Activated naive CD4-positive, alpha-beta T cell treated with anti-CD3 and anti-CD28 coated beads for 36 hours (primary cell): ENCODE measurements at regions not wholly inside any gene's neighbourhood (a gene's known extent, or its start where the extent isn't known, plus 50 kb on each side); places are given as distances from the start of the nearest gene placed in this dataset.

Experiments
- CTCF ChIA-PET: fragments of 350-600 bp; sonication (Branson Sonifier 250); formaldehyde crosslinking; loops from one replicate; lab custom pipeline; 2021; ENCODE audit warnings: antibody characterized with exemption; lab: Charles Lee
- DNase-seq: peaks from one replicate; pipeline ENCODE4 v3.0.0-alpha.2; 2020
- H3K27ac Mint-ChIP-seq: one replicate; pipeline ENCODE4 v1.8.0; 2021; ENCODE audit warnings: mild to moderate bottlenecking, mixed read lengths
- H3K27me3 Mint-ChIP-seq: one replicate; pipeline ENCODE4 v1.8.0; 2021; ENCODE audit warnings: low read depth, mixed read lengths
- H3K36me3 Mint-ChIP-seq: one replicate; pipeline ENCODE4 v1.8.0; 2021; ENCODE audit warnings: low read depth, mixed read lengths
- H3K4me1 Mint-ChIP-seq: one replicate; pipeline ENCODE4 v1.8.0; 2021; ENCODE audit warnings: low read depth, mixed read lengths
- H3K4me3 Mint-ChIP-seq: one replicate; pipeline ENCODE4 v1.8.0; 2021; ENCODE audit warnings: mild to moderate bottlenecking, moderate library complexity, mixed read lengths
- H3K9me3 Mint-ChIP-seq: one replicate; pipeline ENCODE4 v1.8.0; 2021; ENCODE audit warnings: mixed read lengths
- intact Hi-C: fragments of 100-400 bp; cut with micrococcal nuclease; formaldehyde crosslinking; loops from one replicate; pipeline ENCODE4 v1.15.1; 2023

- peaks cover 10% of the 10 kb centered on the region for H3K9me3 Mint-ChIP-seq
- H3K27ac Mint-ChIP-seq: no peak overlapping the region
- H3K36me3 Mint-ChIP-seq: no peaks in the 10 kb centered on the region
- no peak for DNase-seq
- intact Hi-C loops: no loop called here
- H3K4me1 Mint-ChIP-seq: no peaks in the 10 kb centered on the region
- no peak overlapping the region for H3K4me3 Mint-ChIP-seq
- CTCF ChIA-PET: interaction anchor here (0.7 kb wide), 1 partner anchor 210 kb away, joined by 3 read pairs; no protein-coding TSS in a partner anchor
- H3K27me3 Mint-ChIP-seq: no peaks in the 10 kb centered on the region
These were observed 344.6 kb downstream of the CD83 start for GRCh38 chr6:14462135-14462534.

DNA sequence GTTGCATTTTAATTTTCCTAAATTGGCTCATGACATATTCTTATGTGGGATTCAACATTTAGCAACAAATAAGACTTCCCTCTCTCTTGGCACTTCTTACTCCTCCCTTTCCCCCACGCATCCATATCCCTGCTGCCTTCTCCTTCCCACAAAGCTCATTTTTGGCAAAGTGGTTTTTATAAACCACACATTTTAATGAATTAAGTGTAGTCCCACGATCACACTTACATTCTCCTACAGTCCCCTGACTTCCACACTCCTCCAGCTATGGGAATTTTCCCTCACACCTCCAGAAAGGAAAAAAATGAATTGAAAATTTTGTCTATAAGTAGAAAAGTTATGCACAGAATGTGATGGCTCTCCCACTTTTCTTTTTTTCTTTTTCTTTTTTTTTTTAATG lies 345.0 kb downstream of the CD83 start:
- no peaks in the 10 kb centered on the region for H3K36me3 Mint-ChIP-seq
- H3K9me3 Mint-ChIP-seq: peaks cover 10% of the 10 kb centered on the region
- CTCF ChIA-PET: interaction anchor here (0.7 kb wide), 1 partner anchor 210 kb away, joined by 3 read pairs; no protein-coding TSS in a partner anchor
- no peak overlapping the region for H3K4me3 Mint-ChIP-seq
- no peaks in the 10 kb centered on the region for H3K4me1 Mint-ChIP-seq
- no peak overlapping the region for H3K27ac Mint-ChIP-seq
- no peaks in the 10 kb centered on the region for H3K27me3 Mint-ChIP-seq
- DNase-seq: no peak
- intact Hi-C loops: no loop called here

- CTCF ChIA-PET: no interaction called here
These were observed 345.5 kb downstream of the CD83 start for GRCh38 chr6:14463110-14463509.

DNA sequence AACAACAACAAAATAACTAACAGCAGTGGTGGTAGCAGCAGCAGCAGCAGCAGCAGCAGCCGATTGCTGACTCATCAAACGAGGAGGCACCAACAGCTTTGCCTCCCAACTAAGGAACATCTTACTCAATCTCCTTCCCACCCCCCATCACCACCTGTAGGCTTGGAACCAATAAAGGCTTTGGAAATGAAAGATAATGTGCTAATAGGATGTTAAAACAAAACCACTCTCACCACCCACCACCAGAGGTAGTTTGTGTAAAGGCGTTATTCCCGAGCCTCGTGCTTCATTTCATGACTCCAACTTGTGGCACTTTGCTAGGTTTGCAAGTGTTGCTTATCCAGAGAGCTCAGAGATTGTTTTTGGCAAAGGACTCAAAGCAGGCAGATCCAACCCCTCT lies 346.5 kb downstream of the CD83 start:
- CTCF ChIA-PET: interaction anchor here (0.7 kb wide), 1 partner anchor 266 kb away, joined by 3 read pairs; no protein-coding TSS in a partner anchor

More at GRCh38 chr6:14463110-14463509, 345.5 kb downstream of the CD83 start:
- no peak overlapping the region for H3K4me3 Mint-ChIP-seq
- intact Hi-C loops: no loop called here
- no peak overlapping the region for H3K27ac Mint-ChIP-seq
- no peaks in the 10 kb centered on the region for H3K36me3 Mint-ChIP-seq
- no peaks in the 10 kb centered on the region for H3K4me1 Mint-ChIP-seq
- peaks cover 10% of the 10 kb centered on the region for H3K9me3 Mint-ChIP-seq
- H3K27me3 Mint-ChIP-seq: no peaks in the 10 kb centered on the region
- DNase-seq: no peak

GRCh38 chr6:14464716-14465115 lies 347.1 kb downstream of the CD83 start:
- CTCF ChIA-PET: interaction anchor here (0.7 kb wide), 2 partner anchors 175 to 265 kb away, joined by 3 read pairs; no protein-coding TSS in a partner anchor
- Mint-ChIP-seq H3K9me3 (peaks cover 23% of the 10 kb centered on the region), H3K36me3 (peaks cover 4% of the 10 kb centered on the region), H3K4me1 (no peaks in the 10 kb centered on the region), H3K27ac (no peak overlapping the region), H3K4me3 (no peak overlapping the region), H3K27me3 (no peaks in the 10 kb centered on the region)
- no peak for DNase-seq
- intact Hi-C loops: no loop called here

More for the DNA sequence above, 346.5 kb downstream of the CD83 start:
- Mint-ChIP-seq H3K27ac (no peak overlapping the region), H3K36me3 (peaks cover 3% of the 10 kb centered on the region), H3K4me1 (no peaks in the 10 kb centered on the region), H3K4me3 (no peak overlapping the region), H3K27me3 (no peaks in the 10 kb centered on the region), H3K9me3 (peaks cover 16% of the 10 kb centered on the region)
- DNase-seq: no peak
- intact Hi-C loops: no loop called here

GRCh38 chr6:14466278-14466677 lies 348.7 kb downstream of the CD83 start:
- H3K9me3 Mint-ChIP-seq: peaks cover 24% of the 10 kb centered on the region
- no peak overlapping the region for H3K27ac Mint-ChIP-seq
- no peak overlapping the region for H3K4me3 Mint-ChIP-seq
- H3K36me3 Mint-ChIP-seq: peaks cover 4% of the 10 kb centered on the region
- no peak for DNase-seq
- CTCF ChIA-PET: no interaction called here
- no peaks in the 10 kb centered on the region for H3K27me3 Mint-ChIP-seq
- intact Hi-C loops: no loop called here
- no peaks in the 10 kb centered on the region for H3K4me1 Mint-ChIP-seq

GRCh38 chr6:14467591-14467990 lies 350.0 kb downstream of the CD83 start:
- CTCF ChIA-PET: interaction anchor here (0.7 to 1.2 kb wide), 2 partner anchors 12 to 241 kb away, joined by 3 read pairs; no protein-coding TSS in a partner anchor
- intact Hi-C loops: no loop called here
- no peaks in the 10 kb centered on the region for H3K4me1 Mint-ChIP-seq
- H3K27me3 Mint-ChIP-seq: no peaks in the 10 kb centered on the region
- no peak for DNase-seq
- H3K4me3 Mint-ChIP-seq: no peak overlapping the region
- no peak overlapping the region for H3K27ac Mint-ChIP-seq
- peaks cover 19% of the 10 kb centered on the region for H3K9me3 Mint-ChIP-seq
- peaks cover 4% of the 10 kb centered on the region for H3K36me3 Mint-ChIP-seq

- H3K36me3 Mint-ChIP-seq: peaks cover 4% of the 10 kb centered on the region
- no peak for DNase-seq
- H3K27me3 Mint-ChIP-seq: no peaks in the 10 kb centered on the region
- CTCF ChIA-PET: no interaction called here
- intact Hi-C loops: no loop called here
- H3K9me3 Mint-ChIP-seq: peaks cover 19% of the 10 kb centered on the region
- no peaks in the 10 kb centered on the region for H3K4me1 Mint-ChIP-seq
- H3K4me3 Mint-ChIP-seq: no peak overlapping the region
- H3K27ac Mint-ChIP-seq: no peak overlapping the region
These were observed 351.2 kb downstream of the CD83 start for GRCh38 chr6:14468647-14469321.

- no peak for DNase-seq
- peaks cover 17% of the 10 kb centered on the region for H3K9me3 Mint-ChIP-seq
- peaks cover 4% of the 10 kb centered on the region for H3K36me3 Mint-ChIP-seq
- CTCF ChIA-PET: interaction anchor here (0.6 to 1.0 kb wide), 3 partner anchors 40 to 854 kb away, joined by 3 to 4 read pairs (median 3); no protein-coding TSS in a partner anchor
- H3K4me1 Mint-ChIP-seq: no peaks in the 10 kb centered on the region
- H3K27ac Mint-ChIP-seq: no peak overlapping the region
- intact Hi-C loops: no loop called here
- no peak overlapping the region for H3K4me3 Mint-ChIP-seq
- no peaks in the 10 kb centered on the region for H3K27me3 Mint-ChIP-seq
These were observed 352.5 kb downstream of the CD83 start for GRCh38 chr6:14470101-14470500.

- H3K9me3 Mint-ChIP-seq: peaks cover 14% of the 10 kb centered on the region
- no peak overlapping the region for H3K27ac Mint-ChIP-seq
- intact Hi-C loops: no loop called here
- H3K36me3 Mint-ChIP-seq: peaks cover 4% of the 10 kb centered on the region
- no peak for DNase-seq
- H3K4me3 Mint-ChIP-seq: no peak overlapping the region
- H3K4me1 Mint-ChIP-seq: no peaks in the 10 kb centered on the region
- CTCF ChIA-PET: interaction anchor here (0.6 to 1.0 kb wide), 2 partner anchors 39 to 854 kb away, joined by 3 to 4 read pairs; no protein-coding TSS in a partner anchor
- no peaks in the 10 kb centered on the region for H3K27me3 Mint-ChIP-seq
These were observed 353.1 kb downstream of the CD83 start for GRCh38 chr6:14470671-14471070.

GRCh38 chr6:14472255-14472985 lies 354.8 kb downstream of the CD83 start:
- Mint-ChIP-seq H3K36me3 (peaks cover 4% of the 10 kb centered on the region), H3K4me3 (no peak overlapping the region), H3K9me3 (peaks cover 14% of the 10 kb centered on the region), H3K4me1 (no peaks in the 10 kb centered on the region), H3K27me3 (no peaks in the 10 kb centered on the region), H3K27ac (no peak overlapping the region)
- CTCF ChIA-PET: no interaction called here
- DNase-seq: no peak
- intact Hi-C loops: no loop called here

- Mint-ChIP-seq H3K36me3 (peaks cover 4% of the 10 kb centered on the region), H3K4me3 (no peak overlapping the region), H3K27me3 (no peaks in the 10 kb centered on the region), H3K9me3 (peaks cover 14% of the 10 kb centered on the region), H3K27ac (no peak overlapping the region), H3K4me1 (no peaks in the 10 kb centered on the region)
- intact Hi-C loops: no loop called here
- CTCF ChIA-PET: no interaction called here
- DNase-seq: no peak
These were observed 355.4 kb downstream of the CD83 start for GRCh38 chr6:14472986-14473337.
